Gastrocnemius medialis (tissue), 4 donors: ENCODE measurements at regions not wholly inside any gene's neighbourhood (a gene's known extent, or its start where the extent isn't known, plus 50 kb on each side); places are given as distances from the start of the nearest gene placed in this dataset.

ENCODE experiments used
- ATAC-seq, 2 donors: fragments of 150-250 bp; one replicate each; pipeline ENCODE4 v1.9.1; 2016
- DNase-seq, 2 donors: peaks; one replicate each; pipeline ENCODE4 v3.0.0-alpha.2; 2019
- H3K27ac ChIP-seq, 4 donors: fragments of 200-600 bp; sonication (generic); 1 replicate in 1 of 4; 2 replicates in 3 of 4; pipeline ENCODE4 v1.5.1; 2016 to 2018; ENCODE audit warnings: mild to moderate bottlenecking in 2 of 4, moderate library complexity in 1 of 4
- H3K27me3 ChIP-seq, 3 donors: fragments of 200-600 bp; sonication (generic) in 2 of 3; 1 replicate in 1 of 3; 2 replicates in 2 of 3; pipeline versions ENCODE4 v1.5.1 to v1.6.0; 2016 to 2019; ENCODE audit warnings: mild to moderate bottlenecking in 1 of 3, moderate library complexity in 1 of 3
- H3K36me3 ChIP-seq, 2 donors: fragments of 200-600 bp; sonication (generic) in 1 of 2; one replicate each; pipeline ENCODE4 v1.5.1; 2017 to 2018
- H3K4me1 ChIP-seq, 2 donors: fragments of 200-600 bp; sonication (generic) in 1 of 2; one replicate each; pipeline ENCODE4 v1.5.1; 2016 to 2017; ENCODE audit warnings: mild to moderate bottlenecking in 2 of 2
- H3K4me3 ChIP-seq, 4 donors: fragments of 200-600 bp; sonication (generic) in 3 of 4; 1 replicate in 1 of 4; 2 replicates in 3 of 4; pipeline ENCODE4 v1.5.1; 2016 to 2019; ENCODE audit warnings: mild to moderate bottlenecking in 2 of 4
- H3K9me3 ChIP-seq, 3 donors: fragments of 200-600 bp; sonication (generic) in 2 of 3; 1 replicate in 1 of 3; 2 replicates in 2 of 3; pipeline ENCODE4 v1.5.1; 2016 to 2019
- POLR2A ChIP-seq, 2 donors: fragments of 450-650 bp; IDR thresholded peaks; one replicate each; pipeline ENCODE4 v1.6.1; 2017; ENCODE audit warnings: antibody characterized with exemption in 2 of 2, mild to moderate bottlenecking in 2 of 2, moderate library complexity in 2 of 2
- in situ Hi-C, 4 donors: fragments of 200-750 bp; cut with MboI; loops; one replicate each; pipeline versions ENCODE4 v1.15.0 to v1.8.0; 2017; ENCODE audit warnings: low sequenced_read_pairs in 4 of 4
- intact Hi-C: fragments of 100-400 bp; cut with DNase I; formaldehyde crosslinking; loops from one replicate; pipeline ENCODE4 v1.15.1; 2023; ENCODE audit warnings: low total_unique reads
- TF ChIP-seq, protein P1 (sequence below), 5 experiments: fragments of 450-650 bp in 3 of 5; fragments of 200-600 bp in 2 of 5; sonication (generic) in 2 of 5; IDR thresholded peaks in 4 of 5; conservative IDR thresholded peaks in 1 of 5; 1 replicate in 4 of 5; 2 replicates in 1 of 5; pipeline ENCODE4 v1.5.1; 2016 to 2019; ENCODE audit warnings: antibody characterized with exemption in 5 of 5, mild to moderate bottlenecking in 3 of 5, moderate library complexity in 3 of 5

GRCh38 chr13:47179321-47179720 is 282.5 kb upstream of the HTR2A start:
- H3K27ac ChIP-seq, result no peak overlapping the region
- no peak overlapping the region for H3K4me3 ChIP-seq
- no peaks in the 10 kb centered on the region for H3K9me3 ChIP-seq
- DNase-seq (no peak), ATAC-seq (no peak)
- TF ChIP-seq POLR2A (IDR thresholded peaks at IDR 0.05), result no peak
- TF ChIP-seq, protein P1, sequence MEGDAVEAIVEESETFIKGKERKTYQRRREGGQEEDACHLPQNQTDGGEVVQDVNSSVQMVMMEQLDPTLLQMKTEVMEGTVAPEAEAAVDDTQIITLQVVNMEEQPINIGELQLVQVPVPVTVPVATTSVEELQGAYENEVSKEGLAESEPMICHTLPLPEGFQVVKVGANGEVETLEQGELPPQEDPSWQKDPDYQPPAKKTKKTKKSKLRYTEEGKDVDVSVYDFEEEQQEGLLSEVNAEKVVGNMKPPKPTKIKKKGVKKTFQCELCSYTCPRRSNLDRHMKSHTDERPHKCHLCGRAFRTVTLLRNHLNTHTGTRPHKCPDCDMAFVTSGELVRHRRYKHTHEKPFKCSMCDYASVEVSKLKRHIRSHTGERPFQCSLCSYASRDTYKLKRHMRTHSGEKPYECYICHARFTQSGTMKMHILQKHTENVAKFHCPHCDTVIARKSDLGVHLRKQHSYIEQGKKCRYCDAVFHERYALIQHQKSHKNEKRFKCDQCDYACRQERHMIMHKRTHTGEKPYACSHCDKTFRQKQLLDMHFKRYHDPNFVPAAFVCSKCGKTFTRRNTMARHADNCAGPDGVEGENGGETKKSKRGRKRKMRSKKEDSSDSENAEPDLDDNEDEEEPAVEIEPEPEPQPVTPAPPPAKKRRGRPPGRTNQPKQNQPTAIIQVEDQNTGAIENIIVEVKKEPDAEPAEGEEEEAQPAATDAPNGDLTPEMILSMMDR (IDR thresholded peaks at IDR 0.05 in 4 of 5, conservative IDR thresholded peaks at IDR 0.05 in 1 of 5), result no peak
- intact Hi-C loops, result no loop called here
- in situ Hi-C loops, result no loop called here
- H3K36me3 ChIP-seq, result no peaks in the 10 kb centered on the region
- no peaks in the 10 kb centered on the region for H3K27me3 ChIP-seq
- H3K4me1 ChIP-seq, result no peaks in the 10 kb centered on the region

DNA sequence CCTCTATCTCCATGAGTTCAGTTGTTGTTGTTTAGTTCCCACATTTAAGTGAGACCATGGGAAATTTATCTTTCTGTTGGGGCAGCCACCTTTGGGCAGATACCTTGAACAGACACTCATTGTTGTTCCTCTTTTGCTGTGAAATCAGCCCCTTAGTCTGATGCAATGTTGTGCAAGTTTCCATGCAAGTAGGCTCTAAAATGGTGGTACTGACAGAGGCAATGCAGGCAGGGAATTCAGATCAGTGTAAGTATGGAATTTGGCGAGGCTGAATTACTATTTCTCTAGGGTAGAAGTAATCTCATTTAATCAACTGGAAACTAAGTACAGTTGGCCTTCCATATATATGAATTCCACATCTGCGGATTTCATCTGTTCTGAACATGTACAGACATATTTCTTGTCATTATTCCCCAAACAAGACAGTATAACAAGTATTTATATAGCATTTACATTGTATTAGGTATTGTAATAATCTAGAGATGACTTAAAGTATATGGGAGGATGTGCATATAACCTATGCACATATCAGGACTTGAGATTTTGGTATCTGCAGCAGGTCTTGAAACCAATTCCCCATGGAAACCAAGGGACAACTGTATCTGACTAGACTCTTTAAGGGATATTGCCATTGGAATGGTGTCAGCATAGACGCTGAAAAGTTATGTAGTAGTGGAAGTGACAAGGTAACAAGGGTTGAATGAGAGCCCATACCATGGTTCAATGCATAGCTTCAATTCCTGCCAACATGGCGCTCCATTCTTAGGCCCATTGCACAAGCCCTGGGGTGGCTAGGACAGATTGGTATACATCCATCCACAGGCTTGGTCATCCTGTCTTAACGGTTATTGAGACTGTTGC is 281.5 kb upstream of the HTR2A start:
- Histone ChIP-seq H3K9me3 (no peaks in the 10 kb centered on the region), H3K27ac (no peak overlapping the region), H3K4me3 (no peak overlapping the region), H3K4me1 (no peaks in the 10 kb centered on the region), H3K27me3 (no peaks in the 10 kb centered on the region), H3K36me3 (no peaks in the 10 kb centered on the region)
- ATAC-seq (no peak), DNase-seq (no peak)
- intact Hi-C loops (no loop called here), in situ Hi-C loops (no loop called here)
- no peak for TF ChIP-seq POLR2A (IDR thresholded peaks at IDR 0.05)
- TF ChIP-seq, protein P1 (IDR thresholded peaks at IDR 0.05 in 4 of 5, conservative IDR thresholded peaks at IDR 0.05 in 1 of 5), result no peak

- no peak for TF ChIP-seq POLR2A (IDR thresholded peaks at IDR 0.05)
- TF ChIP-seq, protein P1 (IDR thresholded peaks at IDR 0.05 in 4 of 5, conservative IDR thresholded peaks at IDR 0.05 in 1 of 5), result no peak
- in situ Hi-C loops (no loop called here), intact Hi-C loops (no loop called here)
- Histone ChIP-seq H3K4me1 (no peaks in the 10 kb centered on the region), H3K4me3 (no peak overlapping the region), H3K9me3 (no peaks in the 10 kb centered on the region), H3K27ac (no peak overlapping the region), H3K27me3 (no peaks in the 10 kb centered on the region), H3K36me3 (no peaks in the 10 kb centered on the region)
- DNase-seq (no peak), ATAC-seq (no peak)
These were observed 278.5 kb upstream of the HTR2A start for GRCh38 chr13:47175172-47175866.

DNA sequence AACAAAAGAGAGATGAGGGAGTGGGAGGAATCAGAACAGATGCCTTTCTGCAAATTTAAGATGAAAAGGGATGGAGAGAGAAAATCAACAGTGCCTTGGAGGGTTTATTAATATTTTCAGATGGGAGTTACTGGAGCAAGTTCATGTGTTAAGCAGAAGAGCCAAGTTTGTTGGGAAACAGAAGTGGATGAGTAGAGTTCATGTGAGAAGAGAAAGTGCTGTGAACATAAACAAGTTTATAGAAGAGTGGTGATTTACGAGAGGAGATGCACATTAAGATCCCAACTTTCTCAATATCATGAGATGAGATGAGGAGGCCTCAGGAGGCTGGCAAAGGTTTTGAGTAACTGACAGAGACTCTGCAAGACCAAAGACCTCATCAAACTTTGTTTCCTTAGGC is 274.1 kb upstream of the HTR2A start:
- H3K27me3 ChIP-seq, result no peaks in the 10 kb centered on the region
- no peak for ATAC-seq
- in situ Hi-C loops, result no loop called here

More for the DNA sequence above, 274.1 kb upstream of the HTR2A start:
- no peak for DNase-seq
- no peak overlapping the region for H3K4me3 ChIP-seq
- H3K9me3 ChIP-seq, result no peaks in the 10 kb centered on the region
- no peak for TF ChIP-seq POLR2A (IDR thresholded peaks at IDR 0.05)
- TF ChIP-seq, protein P1 (IDR thresholded peaks at IDR 0.05 in 4 of 5, conservative IDR thresholded peaks at IDR 0.05 in 1 of 5), result no peak
- H3K27ac ChIP-seq, result no peak overlapping the region
- intact Hi-C loops, result no loop called here
- no peaks in the 10 kb centered on the region for H3K36me3 ChIP-seq
- no peaks in the 10 kb centered on the region for H3K4me1 ChIP-seq
